ENCODE measurements at regions not wholly inside any gene's neighbourhood (a gene's known extent, or its start where the extent isn't known, plus 50 kb on each side); places are given as distances from the start of the nearest gene placed in this dataset.

- TF ChIP-seq EZH2 (IDR thresholded peaks at IDR 0.05; ENCODE audit: low read depth, low read length, severe bottlenecking): no peak
- no peak for TF ChIP-seq TCF12 (IDR thresholded peaks at IDR 0.05; ENCODE audit: low read depth, low read length)
These were observed 847.1 kb downstream of the FAM181B start (continued) for GRCh38 chr11:81886406-81887075.

All from H1 (cell line).